ENCODE measurements at regions not wholly inside any gene's neighbourhood (a gene's known extent, or its start where the extent isn't known, plus 50 kb on each side); places are given as distances from the start of the nearest gene placed in this dataset.

DNA sequence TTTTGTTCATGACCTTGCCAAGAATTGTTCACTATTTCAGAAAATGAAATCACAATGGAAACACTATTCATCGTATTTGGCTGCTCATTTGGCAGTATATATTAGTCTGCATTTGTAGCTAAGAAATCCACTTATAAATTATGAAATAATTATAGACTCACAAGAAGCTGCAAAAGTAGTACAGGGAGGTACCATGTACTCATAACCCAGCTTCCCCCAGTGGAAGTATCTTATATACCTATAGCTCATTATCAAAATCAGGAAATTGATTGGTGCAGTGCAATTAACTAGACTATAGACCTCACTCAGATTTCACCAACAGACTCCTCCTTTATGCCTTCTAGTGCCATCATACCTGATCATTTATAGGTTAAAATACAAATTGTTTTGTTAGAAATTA, 178.8 kb upstream of the VASH1 start:
- TF ChIP-seq ZNF398 (tag by site-specific recombination; IDR thresholded peaks at IDR 0.05) (no peak), GFI1B (tag by site-specific recombination; IDR thresholded peaks at IDR 0.05) (no peak), CTCF (tag by site-specific recombination; IDR thresholded peaks at IDR 0.05) (no peak), ZSCAN5A (tag by site-specific recombination; IDR thresholded peaks at IDR 0.05) (no peak), ZNF132 (tag by site-specific recombination; IDR thresholded peaks at IDR 0.05; ENCODE audit: borderline replicate concordance) (no peak), YY1 (tag by site-specific recombination; IDR thresholded peaks at IDR 0.05) (no peak), ZNF394 (tag by site-specific recombination; IDR thresholded peaks at IDR 0.05; ENCODE audit: borderline replicate concordance) (no peak)
- TF ChIP-seq, protein P1, sequence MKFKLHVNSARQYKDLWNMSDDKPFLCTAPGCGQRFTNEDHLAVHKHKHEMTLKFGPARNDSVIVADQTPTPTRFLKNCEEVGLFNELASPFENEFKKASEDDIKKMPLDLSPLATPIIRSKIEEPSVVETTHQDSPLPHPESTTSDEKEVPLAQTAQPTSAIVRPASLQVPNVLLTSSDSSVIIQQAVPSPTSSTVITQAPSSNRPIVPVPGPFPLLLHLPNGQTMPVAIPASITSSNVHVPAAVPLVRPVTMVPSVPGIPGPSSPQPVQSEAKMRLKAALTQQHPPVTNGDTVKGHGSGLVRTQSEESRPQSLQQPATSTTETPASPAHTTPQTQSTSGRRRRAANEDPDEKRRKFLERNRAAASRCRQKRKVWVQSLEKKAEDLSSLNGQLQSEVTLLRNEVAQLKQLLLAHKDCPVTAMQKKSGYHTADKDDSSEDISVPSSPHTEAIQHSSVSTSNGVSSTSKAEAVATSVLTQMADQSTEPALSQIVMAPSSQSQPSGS (tag by site-specific recombination; IDR thresholded peaks at IDR 0.05; ENCODE audit: low read depth): no peak
